Keratinocyte (primary cell): ENCODE measurements at regions not wholly inside any gene's neighbourhood (a gene's known extent, or its start where the extent isn't known, plus 50 kb on each side); places are given as distances from the start of the nearest gene placed in this dataset.

Experiments
- EZH2 ChIP-seq: IDR thresholded peaks from one replicate; pipeline ENCODE4 v1.6.1; 2012; ENCODE audit warnings: inconsistent platforms, mild to moderate bottlenecking, low read length, moderate library complexity
- TF ChIP-seq, protein P1 (sequence below), 3 experiments: IDR thresholded peaks in 1 of 3; conservative IDR thresholded peaks in 1 of 3; optimal IDR thresholded peaks in 1 of 3; 2 replicates in 2 of 3; 3 replicates in 1 of 3; pipeline versions ENCODE3 to v1.5.1; 2011; ENCODE audit warnings: low read length in 3 of 3, mild to moderate bottlenecking in 3 of 3, moderate library complexity in 2 of 3, control low read depth in 1 of 3, inconsistent platforms in 1 of 3; ENCODE audit not compliant: insufficient read depth in 2 of 3; ENCODE audit errors: extremely low read depth in 1 of 3

DNA sequence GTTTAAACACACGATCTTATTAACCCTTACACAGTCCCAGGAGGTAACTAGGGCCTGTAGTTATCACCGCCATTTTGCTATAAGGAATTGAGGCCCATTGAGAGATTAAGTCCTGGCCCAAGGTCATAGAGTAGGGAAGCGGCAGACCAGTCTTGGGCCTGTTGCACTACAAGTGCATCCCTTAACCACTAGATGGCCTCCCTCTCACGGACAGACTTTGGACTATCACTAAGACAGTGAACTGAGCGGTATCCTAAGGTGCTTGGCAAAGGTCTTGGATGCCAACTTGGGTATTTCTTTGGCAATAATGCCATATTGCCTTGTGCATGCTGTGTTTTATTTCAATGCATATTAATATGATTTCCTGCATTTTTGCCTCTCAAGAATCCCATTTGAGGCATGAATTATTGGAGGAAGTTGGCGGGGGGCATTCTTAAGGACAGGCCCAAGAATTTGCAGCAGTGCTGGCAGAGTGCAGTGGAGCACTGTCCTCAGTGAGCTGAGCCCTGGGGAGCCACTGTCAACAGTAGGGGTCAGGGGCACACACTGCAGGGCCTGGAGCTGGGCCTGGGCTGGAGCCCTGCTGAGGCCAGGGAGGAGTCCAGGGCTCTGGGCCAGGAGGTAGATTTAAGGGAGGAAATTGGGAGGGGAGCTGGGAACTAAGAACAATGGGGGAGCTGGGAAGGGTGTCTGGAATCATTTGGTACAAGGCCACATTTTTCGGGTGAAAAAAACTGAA lies 147.4 kb downstream of the SMIM20 start:
- TF ChIP-seq, protein P1, sequence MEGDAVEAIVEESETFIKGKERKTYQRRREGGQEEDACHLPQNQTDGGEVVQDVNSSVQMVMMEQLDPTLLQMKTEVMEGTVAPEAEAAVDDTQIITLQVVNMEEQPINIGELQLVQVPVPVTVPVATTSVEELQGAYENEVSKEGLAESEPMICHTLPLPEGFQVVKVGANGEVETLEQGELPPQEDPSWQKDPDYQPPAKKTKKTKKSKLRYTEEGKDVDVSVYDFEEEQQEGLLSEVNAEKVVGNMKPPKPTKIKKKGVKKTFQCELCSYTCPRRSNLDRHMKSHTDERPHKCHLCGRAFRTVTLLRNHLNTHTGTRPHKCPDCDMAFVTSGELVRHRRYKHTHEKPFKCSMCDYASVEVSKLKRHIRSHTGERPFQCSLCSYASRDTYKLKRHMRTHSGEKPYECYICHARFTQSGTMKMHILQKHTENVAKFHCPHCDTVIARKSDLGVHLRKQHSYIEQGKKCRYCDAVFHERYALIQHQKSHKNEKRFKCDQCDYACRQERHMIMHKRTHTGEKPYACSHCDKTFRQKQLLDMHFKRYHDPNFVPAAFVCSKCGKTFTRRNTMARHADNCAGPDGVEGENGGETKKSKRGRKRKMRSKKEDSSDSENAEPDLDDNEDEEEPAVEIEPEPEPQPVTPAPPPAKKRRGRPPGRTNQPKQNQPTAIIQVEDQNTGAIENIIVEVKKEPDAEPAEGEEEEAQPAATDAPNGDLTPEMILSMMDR (optimal IDR thresholded peaks at IDR 0.05 in 1 of 3, IDR thresholded peaks at IDR 0.05 in 1 of 3, conservative IDR thresholded peaks at IDR 0.05 in 1 of 3; ENCODE audit: extremely low read depth in 1 of 3, insufficient read depth in 2 of 3, low read length in 3 of 3): peak; percentile 55 to 79 (median 62)
- no peak for TF ChIP-seq EZH2
